HG03520 (cell line): ENCODE measurements at regions not wholly inside any gene's neighbourhood (a gene's known extent, or its start where the extent isn't known, plus 50 kb on each side); places are given as distances from the start of the nearest gene placed in this dataset.

Experiments used
- ATAC-seq: cut with Tn5 transposase; IDR thresholded peaks from one replicate; pipeline ENCODE4 v1.9.1; 2021; ENCODE audit warnings: mild to moderate bottlenecking, moderate library complexity; ENCODE audit not compliant: unreplicated experiment

DNA sequence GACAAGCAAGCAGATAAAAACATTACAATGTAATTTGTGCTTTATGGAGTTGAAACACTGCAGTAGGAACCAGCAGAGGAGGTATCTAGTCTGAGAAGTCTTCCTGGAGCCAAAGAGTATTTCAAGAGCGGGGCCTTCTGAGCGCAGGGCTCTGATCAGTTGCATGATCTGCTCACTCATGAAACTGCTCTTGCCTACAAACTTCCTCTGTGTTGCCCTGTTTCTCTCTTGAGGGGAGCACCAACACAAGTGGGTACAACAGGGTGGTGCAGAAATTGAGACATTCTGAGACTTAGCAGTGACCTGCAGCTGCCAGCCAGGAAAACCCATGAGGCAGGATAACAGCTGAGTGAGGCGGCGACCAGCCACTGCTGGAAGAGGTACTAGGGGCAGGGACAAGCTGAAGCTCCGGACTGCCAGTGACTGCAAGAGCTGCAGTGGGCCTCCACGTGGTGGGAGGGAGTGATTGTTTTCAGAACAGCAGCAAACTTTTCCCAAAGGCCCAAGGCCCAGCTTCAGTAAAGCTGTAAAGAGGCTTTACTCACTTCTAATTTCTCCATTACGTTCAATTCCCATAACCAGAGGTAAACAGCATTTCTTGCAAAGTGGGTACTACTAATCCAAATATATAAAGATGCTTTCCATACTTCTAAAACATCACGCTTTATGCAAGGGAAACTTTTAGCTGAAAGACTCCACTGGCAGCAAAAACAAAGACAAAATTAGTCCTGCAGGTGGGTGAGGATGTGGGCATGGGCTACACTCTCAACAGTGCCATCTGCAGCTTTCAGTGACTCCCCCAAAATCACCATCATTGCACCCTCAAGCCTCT, 69.0 kb upstream of the LPP start:
- ATAC-seq, result no peak

DNA sequence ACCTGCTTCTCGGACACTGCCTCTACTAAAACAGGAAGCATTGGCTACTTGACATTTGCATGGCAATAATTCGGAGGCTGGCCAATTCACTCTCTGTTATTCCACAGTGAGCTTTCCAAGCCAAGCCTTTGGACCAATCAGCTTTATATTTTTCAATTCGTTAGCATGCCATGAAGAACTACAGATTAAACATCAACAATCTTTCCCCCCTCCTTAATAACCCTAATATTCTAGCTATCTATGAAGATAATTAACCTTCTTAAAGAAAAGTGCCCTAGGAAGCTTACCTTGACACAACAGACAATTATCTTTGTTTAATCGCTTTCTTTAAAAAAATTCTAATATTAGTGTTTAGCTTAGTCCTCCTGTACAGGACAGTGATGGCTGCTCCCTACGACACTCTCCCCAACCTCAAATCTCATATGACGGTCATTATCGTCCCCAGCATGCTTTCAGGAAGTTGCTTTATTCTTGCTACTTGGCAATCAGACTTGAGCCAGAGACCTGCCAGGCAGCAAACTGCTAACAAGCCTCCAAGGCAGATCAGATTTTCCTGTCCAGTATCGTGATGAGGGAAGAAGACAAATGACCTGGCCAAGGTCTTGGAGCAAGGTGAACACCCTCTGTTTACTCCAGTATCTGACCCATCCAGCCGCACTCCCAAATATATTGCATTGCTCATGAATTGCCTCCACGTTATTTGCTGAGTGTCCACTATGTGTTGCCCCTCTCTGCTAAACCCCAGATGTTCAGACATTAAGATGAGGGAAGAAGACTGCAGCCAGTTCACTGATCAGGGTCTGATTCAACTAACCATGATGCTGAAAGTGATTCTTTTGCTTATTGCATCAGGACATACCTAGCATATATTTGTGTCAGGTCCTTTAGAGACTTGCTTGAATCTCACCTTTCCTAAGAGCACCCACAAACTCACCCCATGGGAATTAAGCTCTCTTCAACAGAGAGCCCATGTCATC, 68.1 kb upstream of the LPP start:
- no peak for ATAC-seq

DNA sequence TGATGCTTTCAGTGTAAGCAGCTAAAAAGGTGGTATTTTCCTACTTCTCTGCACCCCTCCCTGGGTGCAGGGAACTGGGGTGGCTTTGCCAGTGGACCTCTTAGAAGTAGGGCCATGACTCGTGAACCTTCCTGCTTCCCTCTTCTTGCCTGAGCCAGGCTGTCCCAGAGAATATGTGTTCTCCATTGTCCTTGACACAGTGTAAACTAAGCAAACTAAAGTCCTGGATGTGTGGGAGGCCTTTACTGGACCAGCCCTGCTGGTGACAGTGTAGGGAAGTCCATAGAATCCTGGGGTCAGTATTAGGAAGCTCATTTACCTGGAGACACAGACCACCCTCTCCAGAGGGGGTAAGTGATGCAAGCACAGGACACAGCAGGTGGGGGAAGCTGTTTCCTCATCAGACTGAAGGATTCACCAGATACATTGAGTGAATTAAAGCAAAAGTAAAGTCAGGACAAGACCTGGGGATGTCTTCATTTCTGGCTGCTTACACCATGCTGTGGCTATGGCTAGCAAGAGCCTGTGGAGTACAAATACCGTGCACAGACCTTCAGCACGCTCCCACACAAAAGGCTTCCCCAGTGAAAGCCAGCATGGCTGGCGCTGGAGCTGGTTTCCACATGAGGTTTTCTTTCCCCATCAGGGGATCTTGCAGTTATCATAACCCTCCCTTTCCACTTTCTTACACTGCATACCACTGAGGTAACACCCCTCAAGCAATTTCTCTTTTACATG, 64.8 kb upstream of the LPP start:
- ATAC-seq, result no peak

DNA sequence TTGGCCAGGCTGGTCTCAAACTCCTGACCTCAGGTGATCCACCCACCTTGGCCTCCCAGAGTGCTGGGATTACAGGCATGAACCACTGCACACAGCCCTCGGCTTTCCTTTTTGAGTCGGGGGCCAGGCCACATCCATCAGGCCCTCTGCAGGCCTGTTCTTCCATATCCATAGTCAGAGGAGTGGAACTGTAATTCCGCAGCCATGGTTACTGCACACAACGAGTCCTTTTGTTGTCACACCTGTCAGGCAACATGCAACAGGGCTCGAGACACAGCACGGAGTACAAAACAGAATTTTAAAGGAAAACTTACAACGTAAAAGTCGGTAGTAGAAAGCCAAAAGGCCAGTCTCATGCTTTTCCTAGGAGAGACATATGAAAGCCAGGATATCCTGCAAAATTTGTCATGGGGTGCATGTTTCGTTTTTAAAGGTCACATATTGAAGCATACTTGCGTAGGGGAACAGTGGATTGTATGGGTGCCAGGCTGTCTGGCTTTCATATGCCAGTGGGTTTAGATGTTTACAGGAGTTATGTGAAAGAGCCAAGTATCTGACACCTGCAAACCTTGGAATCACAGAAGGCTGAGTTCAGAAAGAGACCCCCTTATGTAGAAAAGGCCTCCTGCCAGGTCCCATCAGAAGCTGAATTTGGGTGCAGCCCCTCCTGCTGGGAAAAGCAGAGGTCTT, 63.2 kb upstream of the LPP start:
- ATAC-seq, result no peak

DNA sequence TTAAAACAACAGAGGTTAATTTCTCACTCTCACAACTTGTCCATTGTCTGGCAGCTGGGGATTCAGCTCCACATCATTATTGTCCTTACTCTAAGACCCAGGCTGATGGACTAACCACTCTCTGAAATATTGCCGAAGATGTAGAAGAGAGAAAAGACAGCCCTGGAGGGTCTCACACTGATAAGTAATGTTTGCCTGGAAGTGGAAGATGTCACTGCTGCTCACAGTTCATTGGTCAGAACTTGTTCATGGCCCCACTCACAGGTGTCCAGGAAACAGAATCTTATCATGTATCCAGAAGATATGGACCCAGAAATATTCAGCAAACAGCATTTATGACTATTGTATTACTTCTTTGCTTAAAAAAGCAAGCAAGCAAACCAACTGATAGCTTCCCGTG, 62.2 kb upstream of the LPP start:
- no peak for ATAC-seq

DNA sequence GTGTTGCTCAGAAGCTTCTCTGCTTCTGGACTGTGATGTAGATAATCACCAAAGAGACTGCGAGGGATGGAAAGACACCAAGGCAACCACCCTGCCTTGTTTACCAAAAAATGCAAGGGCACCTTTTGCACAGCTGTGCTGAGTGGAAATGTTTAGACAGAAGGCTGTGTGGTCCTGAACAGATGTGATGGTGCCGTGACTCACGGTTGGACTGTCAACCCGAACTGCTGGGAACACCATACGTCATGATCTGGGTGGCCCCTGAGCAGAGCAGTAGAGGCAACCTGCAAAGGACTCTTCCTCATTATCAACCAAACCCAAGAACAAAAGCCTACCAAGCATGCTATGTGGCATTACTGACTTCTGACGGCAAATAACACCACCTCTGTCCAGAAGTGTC, 61.3 kb upstream of the LPP start:
- no peak for ATAC-seq

DNA sequence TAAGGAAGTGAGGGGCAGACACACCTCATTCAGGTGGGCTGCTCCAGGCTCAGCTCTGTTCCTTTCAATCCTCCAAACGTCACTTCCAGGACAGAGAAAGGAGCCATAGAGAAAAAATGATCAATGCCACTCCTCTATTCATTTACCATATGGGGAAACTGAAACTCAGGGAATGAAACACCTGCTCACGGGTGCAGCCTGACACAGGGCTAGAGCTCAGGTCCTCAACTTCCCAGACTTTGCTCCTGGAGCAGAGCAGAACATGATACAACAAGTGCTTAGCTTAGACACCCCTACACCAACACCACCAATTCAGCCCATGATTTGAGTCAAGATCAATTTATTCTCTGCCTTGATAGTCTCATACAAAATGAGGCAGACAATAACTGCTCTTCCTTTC, 58.5 kb upstream of the LPP start:
- ATAC-seq, result no peak

DNA sequence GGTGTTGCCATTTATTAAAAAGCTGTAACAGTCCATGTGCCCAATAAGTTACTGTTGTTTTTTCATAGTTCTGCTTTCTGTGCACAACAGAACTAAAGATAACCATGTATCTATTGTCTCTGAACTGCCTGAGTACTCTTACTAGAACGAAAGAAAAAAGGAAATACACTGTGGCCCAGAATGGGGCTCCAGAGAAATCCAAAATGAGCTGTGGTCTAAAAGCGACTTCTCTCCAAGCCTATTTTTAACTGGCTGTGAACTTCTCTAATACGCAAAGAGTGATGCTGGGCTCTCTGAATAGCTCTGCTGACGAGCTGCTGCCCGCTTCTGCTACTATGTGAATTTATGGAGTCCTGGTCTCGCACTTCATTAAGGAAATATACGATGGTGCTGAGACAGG, 56.2 kb upstream of the LPP start:
- ATAC-seq, result no peak

DNA sequence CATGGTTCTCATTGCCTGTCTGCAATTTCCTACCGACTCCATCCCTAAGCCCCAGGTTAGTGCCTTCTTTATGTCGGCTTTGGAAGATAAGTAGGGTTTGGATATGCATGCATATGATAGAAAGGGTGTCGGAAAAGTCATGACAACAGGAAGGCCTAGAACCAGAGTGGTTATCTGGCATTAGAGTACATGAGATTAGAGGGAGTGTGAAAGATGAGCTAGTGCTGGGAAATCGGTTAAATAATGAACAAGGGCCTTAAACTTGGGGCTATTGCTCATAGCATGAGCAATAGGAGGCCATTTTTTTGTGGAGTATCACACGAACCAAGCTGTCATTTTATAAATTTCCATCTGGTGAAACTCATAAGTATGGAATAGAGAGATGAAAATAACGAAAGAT, 54.0 kb upstream of the LPP start:
- no peak for ATAC-seq

DNA sequence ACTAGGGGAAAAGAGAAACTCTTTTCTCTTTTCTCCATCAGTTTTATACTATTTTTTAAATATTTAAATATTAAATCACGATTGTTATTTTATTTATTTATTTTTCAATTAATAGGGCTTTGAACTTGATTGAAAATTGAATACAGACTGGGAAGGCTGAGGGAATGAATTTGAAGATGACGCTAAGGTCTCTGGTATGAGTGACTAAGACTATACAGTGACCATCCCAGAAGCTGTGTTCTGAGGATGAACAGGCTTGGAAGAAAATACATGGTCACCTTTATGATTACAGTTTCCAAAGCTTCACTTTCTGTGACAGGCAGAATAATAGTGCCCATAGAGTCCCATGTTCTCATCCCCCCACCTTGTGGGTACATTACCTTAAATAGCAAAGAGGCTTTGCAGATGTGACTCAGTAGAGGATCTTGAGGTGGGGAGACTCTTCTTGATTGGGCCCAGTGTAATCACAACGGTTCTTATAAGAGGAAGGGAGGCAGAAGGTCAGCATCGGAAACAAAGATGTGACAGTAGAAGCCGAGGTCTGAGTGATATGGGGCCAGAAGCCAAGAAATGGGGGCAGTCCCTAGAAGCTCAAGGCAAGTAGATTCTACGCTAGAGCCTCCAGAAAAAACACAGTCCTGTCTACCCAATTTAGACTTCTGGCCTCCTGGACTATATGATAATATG, 51.0 kb upstream of the LPP start:
- no peak for ATAC-seq

DNA sequence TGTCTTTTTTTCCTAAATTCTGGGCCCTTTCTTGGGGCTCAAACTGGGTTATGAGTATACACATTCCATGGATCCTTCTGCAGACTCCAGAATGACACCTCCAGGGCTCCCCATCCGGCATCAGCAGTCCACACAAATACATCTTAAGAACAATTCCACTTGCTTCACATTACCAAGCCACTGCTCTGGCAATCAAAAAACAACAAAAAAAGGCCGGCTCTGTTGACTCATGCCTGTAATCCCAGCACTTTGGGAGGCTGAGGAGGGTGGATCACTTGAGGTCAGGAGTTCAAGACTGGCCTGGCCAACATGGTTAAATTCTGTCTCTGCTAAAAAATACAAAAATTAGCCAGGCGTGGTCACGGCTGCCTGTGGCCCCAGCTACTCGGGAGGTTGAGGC, 49.9 kb upstream of the LPP start:
- ATAC-seq, result no peak
